Fibroblast of the aortic adventitia (primary cell): ENCODE measurements at regions not wholly inside any gene's neighbourhood (a gene's known extent, or its start where the extent isn't known, plus 50 kb on each side); places are given as distances from the start of the nearest gene placed in this dataset.
"Not testable (repeated sequence)": the region's sequence is repeated elsewhere in the genome, so short reads cannot be mapped to it uniquely, and the experiment has no call there.

ENCODE experiments used
- DNase-seq: peaks from one replicate; pipeline ENCODE4 v3.0.0-alpha.2; 2010; ENCODE audit warnings: low read depth
- H3K4me3 ChIP-seq: 2 replicates; pipeline ENCODE4 v1.5.1; 2011; ENCODE audit warnings: low read depth, mild to moderate bottlenecking, control low read depth, low read length, moderate library complexity
- TF ChIP-seq, protein P1 (sequence below): IDR thresholded peaks from 2 replicates; pipeline ENCODE4 v1.5.1; 2011; ENCODE audit warnings: mild to moderate bottlenecking, low read length, control low read depth, inconsistent platforms; ENCODE audit not compliant: insufficient read depth

DNA sequence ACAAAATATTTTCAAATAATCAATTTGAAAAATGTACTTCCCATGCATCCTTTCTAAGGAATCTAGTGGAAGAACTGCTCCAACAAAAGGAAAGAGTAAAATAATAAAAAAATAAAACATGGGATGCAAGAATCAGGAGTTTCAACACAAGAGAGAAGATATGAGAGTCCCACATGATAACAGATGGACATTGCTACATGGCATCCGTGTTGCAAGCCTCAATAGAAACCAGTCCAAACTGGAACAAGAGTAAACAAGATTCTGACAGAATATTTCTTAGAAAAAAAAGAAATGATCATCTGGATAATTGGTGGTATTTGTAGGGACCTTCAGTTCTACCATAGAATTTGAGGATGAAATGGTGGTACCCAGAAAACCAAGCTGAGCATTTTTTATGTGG lies 186.8 kb downstream of the FRK start:
- no peak for DNase-seq
- TF ChIP-seq, protein P1, sequence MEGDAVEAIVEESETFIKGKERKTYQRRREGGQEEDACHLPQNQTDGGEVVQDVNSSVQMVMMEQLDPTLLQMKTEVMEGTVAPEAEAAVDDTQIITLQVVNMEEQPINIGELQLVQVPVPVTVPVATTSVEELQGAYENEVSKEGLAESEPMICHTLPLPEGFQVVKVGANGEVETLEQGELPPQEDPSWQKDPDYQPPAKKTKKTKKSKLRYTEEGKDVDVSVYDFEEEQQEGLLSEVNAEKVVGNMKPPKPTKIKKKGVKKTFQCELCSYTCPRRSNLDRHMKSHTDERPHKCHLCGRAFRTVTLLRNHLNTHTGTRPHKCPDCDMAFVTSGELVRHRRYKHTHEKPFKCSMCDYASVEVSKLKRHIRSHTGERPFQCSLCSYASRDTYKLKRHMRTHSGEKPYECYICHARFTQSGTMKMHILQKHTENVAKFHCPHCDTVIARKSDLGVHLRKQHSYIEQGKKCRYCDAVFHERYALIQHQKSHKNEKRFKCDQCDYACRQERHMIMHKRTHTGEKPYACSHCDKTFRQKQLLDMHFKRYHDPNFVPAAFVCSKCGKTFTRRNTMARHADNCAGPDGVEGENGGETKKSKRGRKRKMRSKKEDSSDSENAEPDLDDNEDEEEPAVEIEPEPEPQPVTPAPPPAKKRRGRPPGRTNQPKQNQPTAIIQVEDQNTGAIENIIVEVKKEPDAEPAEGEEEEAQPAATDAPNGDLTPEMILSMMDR: no peak

DNA sequence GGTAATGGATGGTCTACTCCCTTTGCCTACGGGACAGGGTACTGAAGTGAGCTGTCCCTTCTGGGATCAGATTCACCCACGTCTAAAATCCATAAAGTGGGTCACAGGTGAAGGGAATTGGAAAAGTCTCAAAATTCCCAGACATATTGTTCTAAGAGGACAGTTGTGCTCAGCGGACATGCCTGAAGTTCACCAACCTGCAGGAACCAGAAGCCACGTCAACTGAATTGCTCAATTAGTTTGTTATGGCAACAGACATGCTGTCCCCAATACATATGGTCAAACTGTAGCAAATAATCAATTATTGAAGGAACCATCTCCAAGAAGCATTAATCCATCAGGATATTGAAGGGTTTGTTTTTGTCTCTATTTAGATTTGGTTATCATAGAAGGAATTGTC lies 190.2 kb downstream of the FRK start:
- DNase-seq: no peak

More for the DNA sequence above, 186.8 kb downstream of the FRK start:
- H3K4me3 ChIP-seq: no peak overlapping the region

DNA sequence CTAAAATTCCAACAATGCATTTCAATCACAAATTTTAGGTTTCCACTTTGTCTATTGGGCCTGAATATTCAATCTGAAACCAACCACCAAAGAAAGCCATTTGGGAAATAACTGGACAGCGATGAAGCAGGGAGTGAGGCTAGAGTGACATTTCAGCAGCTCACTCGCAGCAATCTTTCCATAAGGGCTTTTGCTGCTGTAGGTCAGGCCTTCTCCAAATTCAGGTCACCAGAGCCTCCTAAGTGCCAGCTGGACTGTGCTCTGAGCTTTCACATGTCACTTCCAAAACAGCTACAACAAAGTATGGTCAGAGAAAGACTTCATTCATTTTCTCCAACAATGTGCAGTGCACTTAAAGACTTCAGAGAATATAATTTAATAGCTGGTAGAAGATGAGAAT lies 194.8 kb downstream of the FRK start:
- H3K4me3 ChIP-seq: no peak overlapping the region
- TF ChIP-seq, protein P1: no peak
- DNase-seq: no peak

More for the DNA sequence above, 190.2 kb downstream of the FRK start:
- no peak overlapping the region for H3K4me3 ChIP-seq
- TF ChIP-seq, protein P1: no peak

DNA sequence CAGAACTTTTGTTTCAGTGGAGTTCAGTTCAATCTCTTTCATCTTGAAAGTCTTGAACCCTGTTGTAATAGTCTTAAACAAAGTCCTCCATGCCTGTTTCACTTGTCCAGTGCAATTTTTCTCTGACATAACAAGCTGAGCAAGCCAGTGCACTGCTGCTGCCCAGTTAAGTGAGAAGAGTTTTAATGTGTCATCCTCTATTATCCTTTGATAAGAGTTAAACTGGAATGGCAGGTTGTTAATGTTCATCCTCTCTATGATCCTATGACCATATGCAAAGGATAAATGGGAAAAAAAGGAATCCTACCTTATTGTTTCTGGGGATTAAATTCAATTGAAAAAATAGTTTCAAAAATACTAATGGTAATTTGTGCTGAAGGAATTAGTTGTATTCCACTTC lies 197.5 kb downstream of the FRK start:
- TF ChIP-seq, protein P1: no peak
- H3K4me3 ChIP-seq: no peak overlapping the region
- no peak for DNase-seq

DNA sequence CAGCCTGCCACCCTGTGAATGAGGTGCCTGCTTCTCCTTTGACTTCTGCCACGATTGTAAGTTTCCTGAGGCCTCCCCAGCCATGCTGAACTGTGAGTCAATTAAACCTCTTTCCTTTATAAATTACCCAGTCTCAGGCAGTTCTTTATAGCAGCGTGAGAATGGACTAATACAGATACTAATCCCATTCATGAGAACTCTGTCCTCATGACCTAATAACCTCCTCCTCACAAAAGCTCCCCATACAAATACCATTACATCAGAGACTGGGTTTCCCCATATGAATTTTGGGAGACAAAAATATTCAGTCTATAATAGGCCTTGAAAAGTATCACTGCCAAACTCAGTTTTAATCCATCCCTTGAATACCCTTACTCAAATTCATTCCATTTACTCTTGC lies 199.0 kb downstream of the FRK start:
- H3K4me3 ChIP-seq: not testable (repeated sequence)

DNA sequence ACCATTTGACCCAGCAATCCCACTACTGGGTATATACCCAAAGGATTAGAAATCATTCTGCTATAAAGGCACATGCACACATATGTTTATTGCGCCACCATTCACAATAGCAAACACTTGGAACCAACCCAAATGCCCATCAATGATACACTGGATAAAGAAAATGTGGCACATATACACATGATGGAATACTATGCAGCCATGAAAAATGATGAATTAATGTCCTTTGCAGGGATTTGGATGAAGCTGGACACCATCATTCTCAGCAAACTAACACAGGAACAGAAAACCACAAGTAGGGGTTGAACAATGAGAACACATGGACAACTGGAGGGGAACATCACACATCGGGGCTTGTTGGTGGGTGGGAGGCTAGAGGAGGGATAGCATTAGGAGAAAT lies 201.1 kb downstream of the FRK start:
- not testable (repeated sequence) for DNase-seq, H3K4me3 ChIP-seq

More for the DNA sequence above, 199.0 kb downstream of the FRK start:
- not testable (repeated sequence) for DNase-seq

DNA sequence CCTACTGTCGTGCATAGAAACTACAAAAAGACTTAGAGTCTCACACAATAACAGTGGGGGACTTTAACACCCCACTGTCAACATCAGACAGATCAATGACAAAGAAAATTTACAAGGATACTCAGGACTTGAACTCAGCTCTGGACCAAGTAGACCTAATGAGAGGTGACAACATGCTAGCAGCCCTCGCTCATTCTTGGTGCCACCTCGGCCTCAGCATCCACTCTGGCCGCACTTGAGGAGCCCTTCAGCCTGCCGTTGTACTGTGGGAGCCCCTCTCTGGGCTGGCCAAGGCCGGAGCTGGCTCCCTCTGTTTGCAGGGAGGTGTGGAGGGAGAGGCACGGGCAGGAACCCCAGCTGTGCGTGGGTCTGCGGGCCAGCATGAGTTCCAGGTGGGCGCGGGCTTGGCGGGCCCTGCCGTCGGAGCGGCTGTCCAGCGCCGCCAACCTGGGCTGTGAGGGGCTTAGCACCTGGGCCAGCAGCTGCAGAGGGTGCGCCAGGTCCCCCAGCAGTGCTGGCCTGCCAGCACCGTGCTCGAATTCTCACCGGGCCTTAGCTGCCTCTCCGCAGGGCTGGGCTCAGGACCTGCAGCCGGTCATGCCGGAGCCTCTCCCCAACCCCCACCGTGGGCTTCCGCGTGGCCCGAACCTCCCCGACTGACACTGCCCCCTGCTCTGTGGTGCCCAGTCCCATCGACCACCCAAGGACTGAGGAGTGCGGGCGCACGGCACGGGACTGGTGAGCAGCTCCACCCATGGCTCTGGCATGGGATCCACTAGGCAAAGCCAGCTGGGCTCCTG lies 205.6 kb downstream of the FRK start:
- no peak overlapping the region for H3K4me3 ChIP-seq
- DNase-seq: no peak
- TF ChIP-seq, protein P1: no peak

DNA sequence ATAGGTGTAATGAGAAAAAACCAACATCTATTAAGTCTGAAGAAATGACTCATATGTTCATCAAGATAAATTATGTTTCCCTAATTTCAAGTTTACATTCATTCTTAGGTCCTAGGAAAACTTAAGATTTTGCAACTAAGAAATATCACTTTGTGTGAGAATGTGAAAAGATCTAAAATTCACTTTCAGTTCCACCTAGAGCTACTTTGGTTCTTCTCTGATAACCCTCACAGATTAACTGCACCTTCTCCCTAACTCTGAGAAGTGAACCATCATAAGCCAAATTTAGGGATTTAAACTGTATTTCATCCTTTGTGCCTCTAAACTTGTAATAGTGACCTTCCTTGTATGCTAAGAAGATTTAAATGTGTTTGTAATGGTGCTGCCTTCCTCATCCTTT lies 213.0 kb downstream of the FRK start:
- TF ChIP-seq, protein P1: no peak

More for the DNA sequence above, 213.0 kb downstream of the FRK start:
- H3K4me3 ChIP-seq: no peak overlapping the region
- DNase-seq: no peak
